Tibial nerve (tissue), 4 donors: ENCODE measurements at regions not wholly inside any gene's neighbourhood (a gene's known extent, or its start where the extent isn't known, plus 50 kb on each side); places are given as distances from the start of the nearest gene placed in this dataset.

ENCODE experiments used
- DNase-seq, 2 donors: peaks; one replicate each; pipeline ENCODE4 v3.0.0-alpha.2; 2019; ENCODE audit warnings: low spot score in 2 of 2
- H3K27ac ChIP-seq, 4 donors: fragments of 200-600 bp; sonication (generic) in 3 of 4; one replicate each; pipeline ENCODE4 v1.5.1; 2017 to 2019; ENCODE audit warnings: mild to moderate bottlenecking in 1 of 4
- H3K27me3 ChIP-seq, 2 donors: fragments of 200-600 bp; sonication (generic) in 1 of 2; one replicate each; pipeline versions ENCODE4 v1.5.1 to v1.6.0; 2017 to 2019
- H3K36me3 ChIP-seq, 3 donors: fragments of 200-600 bp; sonication (generic); one replicate each; pipeline ENCODE4 v1.5.1; 2018 to 2019
- H3K4me1 ChIP-seq, 4 donors: fragments of 200-600 bp; sonication (generic) in 3 of 4; one replicate each; pipeline ENCODE4 v1.5.1; 2017 to 2019
- H3K4me3 ChIP-seq, 4 donors: fragments of 200-600 bp; sonication (generic) in 3 of 4; one replicate each; pipeline ENCODE4 v1.5.1; 2017 to 2019; ENCODE audit warnings: mild to moderate bottlenecking in 1 of 4, moderate library complexity in 1 of 4
- H3K9me3 ChIP-seq, 4 donors: fragments of 200-600 bp; sonication (generic) in 3 of 4; one replicate each; pipeline ENCODE4 v1.5.1; 2017 to 2019
- EP300 ChIP-seq, 2 donors: sonication (generic); formaldehyde crosslinking; IDR thresholded peaks; one replicate each; pipeline ENCODE4 v1.6.1; 2017; ENCODE audit warnings: antibody characterized with exemption in 2 of 2, mild to moderate bottlenecking in 1 of 2
- POLR2A ChIP-seq, 2 donors: fragments of 450-650 bp; IDR thresholded peaks; one replicate each; pipeline ENCODE4 v1.6.1; 2017; ENCODE audit warnings: antibody characterized with exemption in 2 of 2, mild to moderate bottlenecking in 2 of 2, moderate library complexity in 2 of 2
- WGBS, 2 donors: methylation state at CpG; one replicate each; pipeline ENCODE4 v1.1.5; 2018; 5-methylcytosine and 5-hydroxymethylcytosine counted together
- TF ChIP-seq, protein P1 (sequence below), 5 experiments: fragments of 200-600 bp in 3 of 5; fragments of 450-650 bp in 2 of 5; sonication (generic) in 3 of 5; IDR thresholded peaks; one replicate each; pipeline ENCODE4 v1.5.1; 2016 to 2019; ENCODE audit warnings: antibody characterized with exemption in 5 of 5, mild to moderate bottlenecking in 3 of 5, moderate library complexity in 2 of 5

DNA sequence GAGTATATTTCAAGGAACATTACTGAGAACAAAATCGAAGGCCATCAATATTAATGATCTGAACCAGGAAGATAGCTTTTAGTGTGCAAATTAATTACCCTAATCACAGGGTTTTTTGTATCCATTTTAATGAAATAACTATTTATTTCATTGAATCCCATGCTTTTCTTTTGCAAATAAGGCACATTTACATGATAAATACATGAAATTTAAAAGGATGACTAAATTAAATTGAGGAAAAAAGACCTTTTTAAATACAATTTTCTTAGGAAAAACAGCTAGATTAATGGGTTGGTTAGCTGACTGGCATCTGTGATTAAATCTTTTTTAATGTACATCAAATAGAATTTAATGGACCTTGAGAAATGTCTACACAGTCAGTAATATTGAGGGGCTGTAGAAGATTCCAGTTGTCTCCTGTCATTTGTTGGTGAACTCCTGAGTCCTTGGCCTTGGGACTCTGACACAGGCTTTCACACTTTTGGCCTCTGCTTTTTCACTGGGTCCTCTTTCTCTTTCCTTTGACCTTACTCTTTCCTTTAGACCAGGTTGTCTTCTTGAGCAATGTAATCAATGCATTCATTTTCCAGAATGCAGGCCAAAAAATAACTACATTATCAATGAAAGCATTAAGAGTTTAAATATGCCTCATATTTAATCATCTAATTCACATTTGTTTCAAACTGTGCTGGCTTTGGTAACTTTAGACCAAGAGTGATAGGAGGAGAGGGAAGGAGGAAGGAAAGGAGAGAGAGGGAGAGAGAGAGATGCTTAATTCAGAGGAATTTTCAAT, 511.5 kb downstream of the ZNF608 start:
- peaks cover 0 to 3% (median 0%) of the 10 kb centered on the region in 4 donors for H3K4me1 ChIP-seq
- 76 to 82% methylated on average over 1 of the region's 1 CpG for WGBS, 2 donors
- H3K4me3 ChIP-seq, result no peak overlapping the region
- H3K36me3 ChIP-seq, result no peaks in the 10 kb centered on the region
- TF ChIP-seq POLR2A (IDR thresholded peaks at IDR 0.05) (no peak), EP300 (IDR thresholded peaks at IDR 0.05) (no peak)
- TF ChIP-seq, protein P1, sequence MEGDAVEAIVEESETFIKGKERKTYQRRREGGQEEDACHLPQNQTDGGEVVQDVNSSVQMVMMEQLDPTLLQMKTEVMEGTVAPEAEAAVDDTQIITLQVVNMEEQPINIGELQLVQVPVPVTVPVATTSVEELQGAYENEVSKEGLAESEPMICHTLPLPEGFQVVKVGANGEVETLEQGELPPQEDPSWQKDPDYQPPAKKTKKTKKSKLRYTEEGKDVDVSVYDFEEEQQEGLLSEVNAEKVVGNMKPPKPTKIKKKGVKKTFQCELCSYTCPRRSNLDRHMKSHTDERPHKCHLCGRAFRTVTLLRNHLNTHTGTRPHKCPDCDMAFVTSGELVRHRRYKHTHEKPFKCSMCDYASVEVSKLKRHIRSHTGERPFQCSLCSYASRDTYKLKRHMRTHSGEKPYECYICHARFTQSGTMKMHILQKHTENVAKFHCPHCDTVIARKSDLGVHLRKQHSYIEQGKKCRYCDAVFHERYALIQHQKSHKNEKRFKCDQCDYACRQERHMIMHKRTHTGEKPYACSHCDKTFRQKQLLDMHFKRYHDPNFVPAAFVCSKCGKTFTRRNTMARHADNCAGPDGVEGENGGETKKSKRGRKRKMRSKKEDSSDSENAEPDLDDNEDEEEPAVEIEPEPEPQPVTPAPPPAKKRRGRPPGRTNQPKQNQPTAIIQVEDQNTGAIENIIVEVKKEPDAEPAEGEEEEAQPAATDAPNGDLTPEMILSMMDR (IDR thresholded peaks at IDR 0.05), result no peak
- peaks cover 0 to 7% (median 2%) of the 10 kb centered on the region in 4 donors for H3K9me3 ChIP-seq
- no peak for DNase-seq
- no peak overlapping the region for H3K27ac ChIP-seq
- H3K27me3 ChIP-seq, result no peaks in the 10 kb centered on the region

DNA sequence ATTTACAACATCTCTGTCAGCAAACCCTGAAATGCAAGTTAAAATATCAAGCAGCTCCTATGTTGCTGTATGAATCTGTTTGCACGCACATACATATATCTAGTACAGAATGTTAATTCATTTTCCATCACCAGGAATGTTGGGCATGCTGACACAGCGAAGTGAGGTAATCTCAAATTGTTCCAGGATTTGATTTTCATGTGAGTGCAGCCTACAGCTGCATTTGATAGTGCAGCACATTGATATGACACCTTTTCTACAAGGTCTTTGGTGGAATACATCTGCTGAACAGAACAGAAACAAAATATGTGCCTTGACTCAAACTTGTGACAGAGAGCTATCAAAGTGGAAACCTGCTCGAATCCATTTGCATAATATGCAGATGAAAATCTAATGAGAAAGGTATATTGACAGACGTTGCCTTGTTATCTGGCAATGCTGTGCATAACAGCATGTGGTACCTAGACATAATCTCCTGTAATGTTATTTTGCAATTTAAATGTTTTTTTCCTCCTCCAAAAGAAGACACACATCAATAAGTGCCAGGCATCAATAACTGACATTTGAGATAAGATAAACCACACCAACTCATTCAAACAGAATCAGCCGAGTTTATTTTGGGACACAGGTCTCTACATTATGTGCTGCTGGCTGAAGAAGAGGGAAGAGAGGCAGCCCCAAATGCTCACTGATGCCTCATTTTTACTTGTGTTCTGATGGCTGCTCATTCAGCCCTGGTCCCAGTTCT, 512.2 kb downstream of the ZNF608 start:
- WGBS, 2 donors, result 82 to 86% methylated on average over 5 of the region's 5 CpGs
- peaks cover 0 to 3% (median 0%) of the 10 kb centered on the region in 4 donors for H3K4me1 ChIP-seq
- TF ChIP-seq POLR2A (IDR thresholded peaks at IDR 0.05) (no peak), EP300 (IDR thresholded peaks at IDR 0.05) (no peak)
- TF ChIP-seq, protein P1 (IDR thresholded peaks at IDR 0.05), result no peak
- no peaks in the 10 kb centered on the region for H3K9me3 ChIP-seq
- no peak overlapping the region for H3K27ac ChIP-seq
- no peak overlapping the region for H3K4me3 ChIP-seq
- DNase-seq, result no peak
- no peaks in the 10 kb centered on the region for H3K36me3 ChIP-seq
- no peaks in the 10 kb centered on the region for H3K27me3 ChIP-seq

DNA sequence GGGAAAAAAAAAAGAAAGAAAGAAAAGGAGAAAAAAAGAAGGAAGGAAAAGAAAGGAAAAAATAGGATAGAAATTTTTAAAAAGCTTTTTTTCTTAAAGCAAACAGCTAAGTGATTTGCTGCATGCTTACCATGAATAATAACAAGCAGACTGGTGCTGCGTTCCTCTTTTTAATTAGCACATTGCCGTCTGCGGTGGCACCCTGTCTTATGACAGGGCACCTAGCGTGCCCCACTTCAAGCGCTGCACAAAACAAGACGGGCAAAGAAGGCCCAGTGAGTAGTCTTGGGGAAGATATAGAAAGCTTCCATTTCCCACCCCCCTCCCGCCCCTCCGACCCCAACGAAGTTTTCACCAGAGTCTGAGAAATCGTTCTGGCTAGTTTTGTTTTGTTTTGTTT, 513.9 kb downstream of the ZNF608 start:
- Histone ChIP-seq H3K27ac (no peak overlapping the region), H3K36me3 (no peaks in the 10 kb centered on the region), H3K4me1 (peaks cover 0 to 3% (median 0%) of the 10 kb centered on the region in 4 donors), H3K27me3 (no peaks in the 10 kb centered on the region), H3K4me3 (no peak overlapping the region), H3K9me3 (no peaks in the 10 kb centered on the region)
- 79 to 87% methylated on average over 10 of the region's 10 CpGs for WGBS, 2 donors
- TF ChIP-seq POLR2A (IDR thresholded peaks at IDR 0.05), result no peak
- TF ChIP-seq EP300 (IDR thresholded peaks at IDR 0.05), result no peak
- TF ChIP-seq, protein P1 (IDR thresholded peaks at IDR 0.05), result no peak
- DNase-seq, result no peak

DNA sequence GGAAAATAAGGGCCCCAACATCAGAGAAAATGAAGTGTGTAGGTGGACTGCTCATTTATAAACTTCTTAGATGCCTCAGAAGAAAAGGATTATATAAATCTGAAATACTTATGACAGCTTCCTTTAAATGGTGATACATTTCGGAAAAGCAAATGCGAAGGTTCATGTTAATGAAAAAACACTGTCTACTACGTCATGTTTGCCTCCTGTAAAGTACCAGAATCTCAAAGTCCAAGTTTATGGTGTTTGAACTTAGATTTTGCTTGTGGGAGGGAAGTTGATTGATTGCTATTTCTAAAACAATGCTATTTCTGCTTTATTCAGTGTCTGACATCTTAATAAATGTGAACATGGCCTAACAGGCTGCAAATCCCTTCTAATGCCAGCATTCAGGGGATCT, 514.6 kb downstream of the ZNF608 start:
- Histone ChIP-seq H3K36me3 (no peaks in the 10 kb centered on the region), H3K4me3 (no peak overlapping the region), H3K27me3 (no peaks in the 10 kb centered on the region), H3K27ac (no peak overlapping the region), H3K9me3 (no peaks in the 10 kb centered on the region), H3K4me1 (peaks cover 0 to 3% (median 0%) of the 10 kb centered on the region in 4 donors)
- 96 to 98% methylated on average over 3 of the region's 3 CpGs for WGBS, 2 donors
- TF ChIP-seq POLR2A (IDR thresholded peaks at IDR 0.05) (no peak), EP300 (IDR thresholded peaks at IDR 0.05) (no peak)
- TF ChIP-seq, protein P1 (IDR thresholded peaks at IDR 0.05), result no peak
- DNase-seq, result no peak

DNA sequence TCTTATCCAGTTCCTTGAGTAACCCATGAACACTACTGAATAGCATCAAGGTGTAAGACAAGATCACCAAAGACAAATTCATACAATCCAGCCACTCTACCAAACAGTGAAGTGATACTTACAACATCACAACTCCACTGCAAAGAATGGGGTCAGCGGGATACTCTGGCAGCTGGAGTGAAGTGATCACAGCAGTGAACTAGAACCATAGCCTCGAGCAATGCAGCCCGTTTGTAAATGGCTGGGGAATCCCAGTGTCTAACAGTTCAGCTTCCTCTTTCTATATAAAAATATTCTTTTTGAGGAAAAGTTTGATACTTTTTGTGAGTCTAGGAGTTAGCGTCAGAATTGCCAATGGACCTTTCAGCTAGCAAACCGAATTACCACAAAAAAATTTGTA, 515.2 kb downstream of the ZNF608 start:
- WGBS, 2 donors, result 78 to 79% methylated on average over 5 of the region's 5 CpGs
- Histone ChIP-seq H3K36me3 (no peaks in the 10 kb centered on the region), H3K27me3 (no peaks in the 10 kb centered on the region), H3K4me3 (no peak overlapping the region), H3K27ac (no peak overlapping the region), H3K4me1 (peaks cover 0 to 3% (median 0%) of the 10 kb centered on the region in 4 donors), H3K9me3 (no peaks in the 10 kb centered on the region)
- DNase-seq, result no peak
- TF ChIP-seq EP300 (IDR thresholded peaks at IDR 0.05) (no peak), POLR2A (IDR thresholded peaks at IDR 0.05) (no peak)
- TF ChIP-seq, protein P1 (IDR thresholded peaks at IDR 0.05), result no peak
